Right ventricle myocardium superior (tissue), 1 donor: ENCODE measurements at regions not wholly inside any gene's neighbourhood (a gene's known extent, or its start where the extent isn't known, plus 50 kb on each side); places are given as distances from the start of the nearest gene placed in this dataset.
"Not testable (repeated sequence)": the region's sequence is repeated elsewhere in the genome, so short reads cannot be mapped to it uniquely, and the experiment has no call there.

Experiments used
- ATAC-seq: fragments of 200-7000 bp; cut with Tn5 transposase; one replicate; pipeline ENCODE4 v1.9.1; 2020; ENCODE audit warnings: mild to moderate bottlenecking; ENCODE audit not compliant: poor library complexity
- DNase-seq: peaks from one replicate; pipeline ENCODE4 v3.0.0-alpha.2; 2020
- intact Hi-C: fragments of 100-400 bp; cut with DNase I; formaldehyde crosslinking; loops from one replicate; pipeline ENCODE4 v1.11.2; 2022
- donor health status: DM: no; HTN: yes; CAD: no; lungs with severe emphysema.

DNA sequence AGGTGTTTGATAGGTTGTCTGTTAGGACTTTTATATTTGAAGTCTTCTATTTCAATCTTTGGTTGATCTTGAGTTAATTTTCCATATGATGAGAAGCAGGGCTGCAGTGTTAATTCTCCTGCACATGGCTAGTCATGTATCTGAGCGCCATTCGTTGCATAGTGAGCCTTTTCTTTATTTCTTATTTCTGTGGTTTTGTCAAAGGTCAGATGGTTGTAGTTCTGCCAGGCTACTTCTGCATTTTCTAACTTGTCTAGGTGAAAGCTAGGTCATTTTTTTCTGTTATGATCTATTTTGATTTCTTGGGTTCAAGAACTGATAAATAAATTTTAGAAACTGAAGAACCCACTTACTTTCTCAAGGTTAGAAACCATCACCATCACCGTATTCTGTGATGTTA is 56.7 kb downstream of the CCDC74A start:
- DNase-seq (no peak), ATAC-seq (no peak)
- intact Hi-C loops, result no loop called here

DNA sequence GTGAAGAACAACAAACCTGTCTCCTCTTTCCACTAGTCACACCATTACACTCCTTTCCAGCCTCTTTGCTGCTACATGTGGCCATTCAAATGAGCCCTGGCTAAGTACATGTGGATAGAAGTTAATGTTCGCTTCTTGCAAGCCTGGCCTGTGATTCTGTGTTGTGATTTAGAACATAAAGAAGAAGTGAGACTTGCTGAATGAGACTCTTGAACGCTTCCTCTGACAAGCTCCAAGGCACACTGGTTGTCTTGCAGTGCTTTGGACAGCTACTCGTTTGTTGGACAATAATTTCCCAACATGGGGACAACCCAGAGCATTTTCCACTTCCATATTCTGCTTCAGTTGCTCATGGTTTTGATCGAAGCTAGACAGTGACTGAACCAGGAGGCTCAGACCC is 57.3 kb downstream of the CCDC74A start:
- intact Hi-C loops, result no loop called here

DNA sequence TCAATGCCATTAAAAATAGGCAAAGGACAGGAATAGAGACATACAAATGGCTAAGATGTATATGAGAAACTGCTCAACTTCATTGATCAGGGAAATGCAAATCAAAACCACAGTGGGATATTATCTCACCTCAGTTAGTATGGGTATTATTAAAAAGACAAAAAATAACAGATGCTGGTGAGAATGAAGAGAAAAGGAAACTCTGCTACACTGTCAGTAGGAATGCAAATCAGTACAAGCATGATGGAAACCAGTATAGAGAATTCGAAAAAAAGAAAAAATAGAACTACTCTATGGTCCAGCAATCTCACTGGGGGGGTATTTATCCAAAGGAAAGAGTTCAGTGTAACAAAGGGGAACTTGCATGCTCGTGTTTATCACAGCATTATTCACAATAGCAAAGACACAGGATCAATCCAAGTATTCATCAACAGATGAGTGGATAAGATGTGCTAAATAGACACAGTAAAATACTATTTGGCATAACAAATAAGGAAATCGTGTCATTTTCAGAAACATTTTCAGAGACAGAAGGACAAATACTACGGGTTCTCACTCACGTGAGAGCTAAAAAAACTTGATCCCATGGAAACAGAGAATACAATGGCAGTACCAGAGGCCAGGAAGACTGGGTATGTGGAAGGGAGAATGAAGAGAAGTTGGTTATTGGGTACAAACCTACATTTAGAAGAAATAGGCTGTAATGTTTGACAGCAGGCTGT is 60.6 kb downstream of the CCDC74A start:
- no peak for ATAC-seq
- no peak for DNase-seq
- intact Hi-C loops, result no loop called here

More for the DNA sequence above, 57.3 kb downstream of the CCDC74A start:
- ATAC-seq, result no peak
- DNase-seq, result no peak

DNA sequence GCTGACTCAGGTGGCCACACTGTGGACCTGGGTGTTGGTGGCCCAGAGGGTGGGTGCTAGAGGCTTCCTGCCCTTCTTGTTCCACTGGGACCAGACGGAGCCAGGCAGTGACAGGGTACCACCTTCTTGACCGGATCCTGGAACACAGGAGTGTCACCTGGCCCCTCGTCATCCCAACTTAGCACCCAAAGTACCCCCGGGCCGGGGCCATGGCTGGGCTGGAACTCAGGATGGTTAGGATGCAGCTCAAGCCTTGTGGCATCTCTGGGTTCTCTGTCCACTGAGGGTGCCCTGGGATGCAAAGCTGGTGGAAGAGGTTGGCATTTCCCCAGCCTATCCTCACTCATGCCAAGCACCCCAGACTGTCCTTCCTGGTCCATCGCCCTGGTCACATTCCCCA is 61.4 kb downstream of the CCDC74A start:
- ATAC-seq, DNase-seq, intact Hi-C loops: not testable (repeated sequence)

DNA sequence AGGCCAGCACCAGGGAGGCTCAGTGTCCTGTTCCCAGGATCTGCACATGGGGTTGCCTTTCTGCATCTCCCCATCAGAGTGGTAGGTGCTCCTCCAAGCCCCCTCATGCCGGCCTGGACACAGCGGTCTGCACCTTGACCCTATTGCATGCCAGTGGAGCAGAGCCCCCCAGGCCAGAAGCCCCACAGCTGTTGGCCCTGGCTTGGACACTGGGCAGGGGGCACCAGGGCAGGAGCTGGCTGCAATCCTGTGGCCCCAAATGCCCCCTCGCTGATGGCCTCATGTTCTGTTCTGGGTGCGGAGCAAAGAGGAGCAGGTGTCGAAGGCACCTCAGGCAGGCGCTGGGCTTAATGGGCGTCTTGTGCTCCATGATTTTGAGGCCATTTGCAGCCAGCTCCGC is 62.7 kb downstream of the CCDC74A start:
- ATAC-seq (no peak), DNase-seq (no peak)
- intact Hi-C loops, result no loop called here

DNA sequence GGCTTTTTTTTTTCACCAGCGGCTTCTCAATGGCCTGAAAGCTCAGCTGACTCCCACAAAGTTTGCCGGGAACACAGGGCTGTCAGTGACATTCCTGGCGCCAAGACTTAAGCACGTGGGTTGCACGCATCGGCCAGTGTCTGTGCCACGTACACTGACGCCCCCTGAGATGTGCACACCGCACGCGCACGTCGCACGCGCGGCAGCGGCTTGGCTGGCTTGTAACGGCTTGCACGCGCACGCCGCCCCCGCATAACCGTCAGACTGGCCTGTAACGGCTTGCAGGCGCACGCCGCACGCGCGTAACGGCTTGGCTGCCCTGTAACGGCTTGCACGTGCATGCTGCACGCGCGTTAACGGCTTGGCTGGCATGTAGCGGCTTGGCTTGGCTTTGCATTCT is 63.2 kb downstream of the CCDC74A start:
- no peak for DNase-seq
- intact Hi-C loops, result no loop called here
- no peak for ATAC-seq

DNA sequence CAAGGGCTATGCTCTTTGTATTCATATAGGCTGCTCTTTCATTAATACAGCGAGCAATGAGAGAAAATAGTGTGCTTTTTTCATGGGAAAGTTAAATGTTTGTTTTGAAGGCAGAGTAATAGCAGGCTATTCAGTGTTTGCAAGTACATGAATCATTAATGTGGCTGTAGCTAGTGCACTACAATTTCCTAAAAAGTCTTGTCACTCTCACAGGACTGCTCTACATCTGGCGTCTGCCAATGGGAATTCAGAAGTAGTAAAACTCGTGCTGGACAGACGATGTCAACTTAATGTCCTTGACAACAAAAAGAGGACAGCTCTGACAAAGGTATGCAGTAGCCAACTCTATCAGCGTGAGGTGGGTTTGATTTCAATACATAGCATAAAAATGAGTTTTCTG is 68.9 kb downstream of the CCDC74A start:
- DNase-seq, intact Hi-C loops, ATAC-seq: not testable (repeated sequence)

DNA sequence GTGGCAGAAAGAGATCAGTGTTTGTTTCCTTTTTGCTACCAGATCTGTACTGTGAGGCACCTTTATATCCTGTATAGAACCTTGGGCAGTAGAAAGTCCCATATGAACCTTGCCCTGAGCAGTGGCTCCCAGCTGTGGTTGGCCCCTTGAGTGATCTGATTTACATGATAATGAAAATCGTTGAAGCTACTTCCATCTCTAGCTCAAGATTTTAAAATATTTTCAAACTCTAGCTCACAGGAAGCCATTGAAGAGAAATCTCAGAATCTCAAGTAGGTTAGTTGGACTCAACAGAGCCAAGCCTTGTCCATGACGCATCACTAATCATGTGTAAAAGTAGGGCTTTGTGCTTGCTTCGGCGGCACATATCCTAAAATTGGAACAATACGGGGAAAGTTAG is 74.8 kb downstream of the CCDC74A start:
- ATAC-seq, DNase-seq, intact Hi-C loops: not testable (repeated sequence)

DNA sequence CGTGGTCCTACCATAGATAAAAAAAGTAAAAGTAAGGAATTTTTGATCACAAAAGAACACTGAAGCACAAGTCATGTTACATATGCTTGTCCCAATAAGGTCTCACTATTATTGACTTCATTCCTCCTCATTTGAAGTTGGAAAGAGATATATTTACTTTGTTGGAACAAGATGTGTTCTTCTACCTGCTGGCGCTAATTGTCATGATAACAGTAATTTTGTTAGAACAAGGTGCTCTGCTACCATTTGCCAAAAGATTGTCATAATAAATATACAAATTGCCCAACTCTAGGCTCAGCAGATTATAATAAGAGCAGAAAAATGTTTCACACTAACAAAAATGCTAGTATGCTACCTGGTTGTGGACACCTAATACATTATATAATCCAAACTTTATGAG is 77.0 kb downstream of the CCDC74A start:
- DNase-seq, ATAC-seq, intact Hi-C loops: not testable (repeated sequence)

DNA sequence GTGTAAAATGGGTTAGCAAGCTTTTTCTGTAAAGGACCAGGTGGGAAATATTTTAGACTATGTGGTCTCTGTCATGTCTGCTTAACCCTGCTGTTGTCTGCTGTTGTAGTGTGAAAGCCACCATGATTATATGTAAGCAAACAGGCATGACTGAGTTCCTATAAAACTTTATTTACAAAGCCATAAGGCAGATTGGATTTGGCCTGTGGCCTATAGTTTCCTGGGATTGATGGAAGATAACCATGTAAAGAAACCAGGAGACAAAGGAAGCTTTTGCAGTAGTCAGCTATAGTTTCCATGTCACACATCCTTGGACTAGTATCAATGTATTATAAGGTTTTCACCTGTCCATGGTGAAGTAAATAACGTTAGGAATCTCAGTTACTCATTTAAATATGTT is 78.7 kb downstream of the CCDC74A start:
- intact Hi-C loops, ATAC-seq, DNase-seq: not testable (repeated sequence)

DNA sequence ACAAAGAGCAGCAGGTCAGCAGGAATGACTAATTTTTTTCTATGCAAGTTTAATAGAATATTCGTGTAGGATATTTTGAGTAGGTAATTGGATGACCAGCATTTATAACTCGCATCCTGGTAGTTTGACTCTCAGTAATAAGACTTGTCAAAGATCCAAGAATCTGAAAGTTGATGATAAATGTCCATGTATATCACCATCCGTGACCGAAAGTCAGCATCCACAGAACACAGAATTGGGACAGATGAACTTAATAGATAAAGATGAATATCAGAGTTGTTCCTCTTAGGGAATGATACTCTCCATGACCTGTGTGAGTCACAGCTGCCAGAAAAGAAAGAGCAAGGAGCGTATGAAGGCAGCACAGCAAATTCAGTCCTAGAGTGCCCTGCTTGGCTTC is 79.4 kb downstream of the CCDC74A start:
- intact Hi-C loops, ATAC-seq, DNase-seq: not testable (repeated sequence)

DNA sequence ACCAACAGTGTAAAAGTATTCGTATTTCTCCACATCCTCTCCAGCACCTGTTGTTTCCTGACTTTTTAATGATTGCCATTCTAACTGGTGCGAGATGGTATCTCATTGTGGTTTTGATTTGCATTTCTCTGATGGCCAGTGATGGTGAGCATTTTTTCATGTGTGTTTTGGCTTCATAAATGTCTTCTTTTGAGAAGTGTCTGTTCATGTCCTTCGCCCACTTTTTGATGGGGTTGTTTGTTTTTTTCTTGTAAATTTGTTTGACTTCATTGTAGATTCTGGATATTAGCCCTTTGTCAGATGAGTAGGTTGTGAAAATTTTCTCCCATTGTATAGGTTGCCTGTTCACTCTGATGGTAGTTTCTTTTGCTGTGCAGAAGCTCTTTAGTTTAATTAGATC is 86.9 kb downstream of the CCDC74A start:
- ATAC-seq, DNase-seq, intact Hi-C loops: not testable (repeated sequence)

DNA sequence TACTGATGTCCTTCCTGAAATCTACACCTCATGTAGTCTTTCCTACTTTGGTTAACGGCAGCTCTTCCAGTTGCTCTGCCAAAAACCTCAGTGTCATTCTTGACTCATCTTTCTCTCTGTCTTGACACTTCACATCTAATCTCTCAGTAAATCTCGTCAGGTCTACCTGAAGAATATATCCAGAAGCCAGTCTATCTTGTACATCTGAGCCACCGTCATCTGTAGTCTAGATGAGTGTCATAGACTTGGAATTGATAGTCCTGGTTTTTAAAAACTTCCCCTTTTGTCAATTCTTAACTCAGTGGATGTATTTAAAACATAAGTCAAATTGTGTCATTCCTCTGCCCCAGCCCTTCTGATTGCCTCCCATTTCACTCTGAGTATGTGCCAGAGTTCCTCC is 90.6 kb downstream of the CCDC74A start:
- DNase-seq, intact Hi-C loops, ATAC-seq: not testable (repeated sequence)

DNA sequence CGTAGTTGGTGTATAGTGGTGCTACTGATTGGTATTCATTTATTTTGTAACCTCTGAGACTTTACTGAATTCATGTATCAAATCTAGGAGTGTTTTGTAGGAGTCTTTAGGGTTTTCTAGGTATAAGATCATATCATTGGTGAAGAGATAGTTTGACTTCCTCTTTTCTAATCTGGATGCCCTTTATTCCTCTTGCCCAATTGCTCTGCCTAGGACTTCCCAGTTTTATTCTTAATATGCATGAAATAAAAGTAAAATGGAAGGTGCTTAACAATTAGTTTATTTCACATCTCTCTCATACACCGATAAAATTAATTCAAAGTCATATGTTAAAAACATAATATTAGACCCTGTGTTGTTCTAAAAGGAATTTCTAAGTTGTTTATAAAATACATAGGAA is 95.2 kb downstream of the CCDC74A start:
- ATAC-seq, intact Hi-C loops, DNase-seq: not testable (repeated sequence)

DNA sequence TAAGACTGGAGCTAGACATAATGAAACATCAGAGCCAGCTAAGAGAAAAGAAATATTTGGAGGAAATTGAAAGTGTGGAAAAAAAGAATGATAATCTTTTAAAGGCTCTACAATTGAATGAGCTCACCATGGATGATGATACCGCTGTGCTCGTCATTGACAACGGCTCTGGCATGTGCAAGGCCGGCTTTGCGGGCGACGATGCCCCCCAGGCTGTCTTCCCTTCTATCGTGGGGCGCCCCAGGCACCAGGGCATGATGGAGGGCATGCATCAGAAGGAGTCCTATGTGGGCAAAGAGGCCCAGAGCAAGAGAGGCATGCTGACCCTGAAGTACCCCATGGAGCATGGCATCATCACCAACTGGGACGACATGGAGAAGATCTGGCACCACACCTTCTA is 98.3 kb downstream of the CCDC74A start:
- ATAC-seq, intact Hi-C loops, DNase-seq: not testable (repeated sequence)

DNA sequence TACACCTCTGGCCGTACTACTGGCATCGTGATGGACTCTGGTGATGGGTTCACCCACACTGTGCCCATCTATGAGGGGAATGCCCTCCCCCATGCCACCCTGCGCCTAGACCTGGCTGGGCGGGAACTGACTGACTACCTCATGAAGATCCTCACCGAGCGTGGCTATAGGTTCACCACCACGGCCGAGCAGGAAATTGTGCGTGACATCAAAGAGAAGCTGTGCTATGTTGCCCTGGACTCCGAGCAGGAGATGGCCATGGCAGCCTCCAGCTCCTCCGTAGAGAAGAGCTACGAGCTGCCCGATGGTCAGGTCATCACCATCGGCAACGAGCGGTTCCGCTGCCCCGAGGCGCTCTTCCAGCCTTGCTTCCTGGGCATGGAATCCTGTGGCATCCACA is 98.9 kb downstream of the CCDC74A start:
- DNase-seq, ATAC-seq, intact Hi-C loops: not testable (repeated sequence)

DNA sequence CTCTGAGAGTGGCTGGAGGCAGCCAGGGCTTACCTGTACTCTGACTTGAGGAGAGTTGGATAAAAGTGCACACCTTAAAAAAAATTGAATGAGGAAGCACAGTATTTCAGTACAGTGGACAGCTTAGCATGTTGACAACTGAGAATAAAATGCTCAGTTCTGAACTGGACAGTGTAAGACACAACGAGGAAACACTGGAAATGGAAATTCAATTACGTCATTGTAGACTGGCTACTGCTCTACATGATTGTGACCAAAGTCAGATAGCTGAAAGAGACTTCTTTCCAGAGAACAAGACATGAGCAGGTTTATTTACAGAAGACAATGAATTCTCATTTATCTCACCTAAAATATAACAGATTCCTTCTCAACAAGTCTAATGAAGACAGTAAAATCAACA is 100.1 kb downstream of the CCDC74A start:
- ATAC-seq, DNase-seq, intact Hi-C loops: not testable (repeated sequence)

DNA sequence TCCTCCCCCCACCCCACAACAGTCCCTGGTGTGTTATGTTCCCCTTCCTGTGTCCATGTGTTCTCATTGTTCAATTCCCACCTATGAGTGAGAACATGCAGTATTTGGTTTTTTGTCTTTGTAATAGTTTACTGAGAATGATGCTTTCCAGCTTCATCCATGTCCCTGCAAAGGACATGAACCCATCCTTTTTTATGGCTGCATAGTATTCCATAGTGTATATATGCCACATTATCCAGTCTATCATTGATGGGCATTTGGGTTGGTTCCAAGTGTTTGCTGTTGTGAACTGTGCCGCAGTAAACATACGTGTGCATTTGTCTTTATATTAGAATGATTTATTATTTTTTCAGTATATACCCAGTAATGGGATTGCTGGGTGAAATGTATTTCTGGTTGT is 104.0 kb downstream of the CCDC74A start:
- DNase-seq, intact Hi-C loops, ATAC-seq: not testable (repeated sequence)

DNA sequence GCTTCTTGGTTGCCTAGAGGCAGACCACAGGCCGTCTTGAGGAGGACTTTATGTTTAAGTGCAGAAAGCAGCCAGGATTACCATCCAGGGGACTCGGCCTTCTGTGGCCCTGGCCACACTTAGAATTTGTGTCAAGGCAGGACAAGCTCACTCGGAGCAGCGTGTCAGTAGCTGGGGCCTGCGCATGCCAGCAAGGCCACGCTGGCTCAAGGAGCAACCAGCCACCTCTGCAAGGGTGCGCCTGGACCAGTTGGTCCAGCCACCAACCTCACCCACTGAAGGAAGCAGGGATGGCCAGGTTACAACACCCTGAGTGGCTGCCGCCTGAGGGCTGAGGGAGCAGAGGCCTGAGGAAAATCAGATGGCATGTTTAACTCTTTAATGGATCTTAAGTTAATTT is 105.7 kb downstream of the CCDC74A start:
- ATAC-seq, intact Hi-C loops: not testable (repeated sequence)

More for the DNA sequence above, 105.7 kb downstream of the CCDC74A start:
- DNase-seq, result not testable (repeated sequence)
